Spleen (tissue), 7 donors: ENCODE measurements at regions not wholly inside any gene's neighbourhood (a gene's known extent, or its start where the extent isn't known, plus 50 kb on each side); places are given as distances from the start of the nearest gene placed in this dataset.

Experiments
- POLR2A ChIP-seq, 3 donors: fragments of 450-650 bp; IDR thresholded peaks; one replicate each; pipeline ENCODE4 v1.5.1; 2017; ENCODE audit warnings: antibody characterized with exemption in 3 of 3, mild to moderate bottlenecking in 1 of 3
- POLR2AphosphoS5 ChIP-seq, 3 donors: sonication (generic); formaldehyde crosslinking; IDR thresholded peaks; one replicate each; pipeline ENCODE4 v1.5.1; 2017; ENCODE audit warnings: antibody characterized with exemption in 3 of 3
- TF ChIP-seq, protein P1 (sequence below), 11 experiments: fragments of 200-600 bp in 7 of 11; fragments of 450-650 bp in 4 of 11; sonication (generic) in 4 of 11; IDR thresholded peaks in 8 of 11; conservative IDR thresholded peaks in 3 of 11; 1 replicate in 7 of 11; 2 replicates in 4 of 11; pipeline versions ENCODE4 v1.4.0 to v1.8.0; 2016 to 2021; ENCODE audit warnings: antibody characterized with exemption in 11 of 11, inconsistent platforms in 4 of 11, mild to moderate bottlenecking in 1 of 11
- donor health status: DM: no; HTN: no; CAD: no; lungs with moderate emphysema.
- donor health status: DM: no; HTN: no; CAD: no.
- donor health status: DM: no; HTN: no; CAD: no.

DNA sequence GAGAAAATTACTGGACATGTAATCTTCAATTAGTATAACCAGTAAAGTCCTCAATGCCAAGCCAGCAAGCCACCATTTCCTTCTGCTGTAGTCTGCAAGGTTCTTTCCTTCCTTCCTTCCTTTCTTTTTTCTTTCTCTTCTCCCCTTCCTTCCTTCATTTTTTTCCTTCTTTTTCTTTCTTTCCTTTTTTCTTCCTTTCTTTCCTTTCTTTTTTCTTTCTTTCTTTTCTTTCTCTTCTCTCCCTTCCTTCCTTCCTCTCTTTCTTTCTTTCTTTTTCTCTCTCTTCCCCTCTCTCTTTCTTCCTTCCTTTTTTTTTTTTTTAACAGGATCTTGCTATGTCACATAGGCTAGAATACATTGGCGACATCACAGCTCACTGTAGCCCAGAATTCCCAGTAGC, 369.8 kb downstream of the SEMA3D start:
- TF ChIP-seq, protein P1, sequence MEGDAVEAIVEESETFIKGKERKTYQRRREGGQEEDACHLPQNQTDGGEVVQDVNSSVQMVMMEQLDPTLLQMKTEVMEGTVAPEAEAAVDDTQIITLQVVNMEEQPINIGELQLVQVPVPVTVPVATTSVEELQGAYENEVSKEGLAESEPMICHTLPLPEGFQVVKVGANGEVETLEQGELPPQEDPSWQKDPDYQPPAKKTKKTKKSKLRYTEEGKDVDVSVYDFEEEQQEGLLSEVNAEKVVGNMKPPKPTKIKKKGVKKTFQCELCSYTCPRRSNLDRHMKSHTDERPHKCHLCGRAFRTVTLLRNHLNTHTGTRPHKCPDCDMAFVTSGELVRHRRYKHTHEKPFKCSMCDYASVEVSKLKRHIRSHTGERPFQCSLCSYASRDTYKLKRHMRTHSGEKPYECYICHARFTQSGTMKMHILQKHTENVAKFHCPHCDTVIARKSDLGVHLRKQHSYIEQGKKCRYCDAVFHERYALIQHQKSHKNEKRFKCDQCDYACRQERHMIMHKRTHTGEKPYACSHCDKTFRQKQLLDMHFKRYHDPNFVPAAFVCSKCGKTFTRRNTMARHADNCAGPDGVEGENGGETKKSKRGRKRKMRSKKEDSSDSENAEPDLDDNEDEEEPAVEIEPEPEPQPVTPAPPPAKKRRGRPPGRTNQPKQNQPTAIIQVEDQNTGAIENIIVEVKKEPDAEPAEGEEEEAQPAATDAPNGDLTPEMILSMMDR (IDR thresholded peaks at IDR 0.05 in 8 of 11, conservative IDR thresholded peaks at IDR 0.05 in 3 of 11): no peak
- TF ChIP-seq POLR2AphosphoS5 (IDR thresholded peaks at IDR 0.05) (no peak), POLR2A (IDR thresholded peaks at IDR 0.05) (no peak)
